GM13977 (cell line): ENCODE measurements at regions not wholly inside any gene's neighbourhood (a gene's known extent, or its start where the extent isn't known, plus 50 kb on each side); places are given as distances from the start of the nearest gene placed in this dataset.

ENCODE experiments used
- DNase-seq: peaks from one replicate; pipeline ENCODE4 v3.0.0; 2012; ENCODE audit warnings: low spot score
- CTCF ChIP-seq: IDR thresholded peaks from 2 replicates; pipeline ENCODE4 v1.5.1; 2012; ENCODE audit warnings: mild to moderate bottlenecking, control low read depth; ENCODE audit not compliant: insufficient read depth; ENCODE audit errors: extremely low read depth, missing control alignments
- in situ Hi-C: fragments of 300-500 bp; cut with MboI; formaldehyde crosslinking; loops from one replicate; pipeline ENCODE4 v1.12.0; 2022; ENCODE audit warnings: low sequenced_read_pairs, low pct_unique_long_range_greater_than_20kb, mixed read lengths, inconsistent platforms; ENCODE audit not compliant: unreplicated experiment

- TF ChIP-seq CTCF: no peak
- no peak for DNase-seq
- in situ Hi-C loops: no loop called here
Observed at GRCh38 chr2:177044671-177045070, 167.9 kb upstream of the HNRNPA3 start.

DNA sequence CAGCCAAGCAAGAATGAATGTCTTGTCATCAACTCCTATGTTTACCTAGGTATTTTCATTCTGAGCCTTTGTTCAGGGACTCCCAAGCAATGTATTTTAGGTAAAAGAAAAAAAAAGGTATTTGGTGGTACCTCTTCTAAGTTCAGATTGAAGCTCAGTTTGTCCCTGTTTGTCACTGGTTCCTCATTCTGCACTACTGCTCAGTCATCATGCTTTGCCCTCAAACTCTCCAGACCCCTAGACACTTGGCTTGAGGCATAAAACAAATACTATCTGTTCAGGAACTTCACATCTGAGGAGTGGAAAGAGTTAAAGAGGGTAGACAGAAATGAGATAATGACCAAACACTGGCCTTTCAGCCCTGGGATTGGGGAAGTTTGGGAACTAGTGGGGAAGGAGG is 163.6 kb upstream of the HNRNPA3 start:
- in situ Hi-C loops: no loop called here
- no peak for DNase-seq
- no peak for TF ChIP-seq CTCF

- DNase-seq: no peak
- no peak for TF ChIP-seq CTCF
- in situ Hi-C loops: no loop called here
Observed at GRCh38 chr2:177051278-177051677, 161.3 kb upstream of the HNRNPA3 start.

DNA sequence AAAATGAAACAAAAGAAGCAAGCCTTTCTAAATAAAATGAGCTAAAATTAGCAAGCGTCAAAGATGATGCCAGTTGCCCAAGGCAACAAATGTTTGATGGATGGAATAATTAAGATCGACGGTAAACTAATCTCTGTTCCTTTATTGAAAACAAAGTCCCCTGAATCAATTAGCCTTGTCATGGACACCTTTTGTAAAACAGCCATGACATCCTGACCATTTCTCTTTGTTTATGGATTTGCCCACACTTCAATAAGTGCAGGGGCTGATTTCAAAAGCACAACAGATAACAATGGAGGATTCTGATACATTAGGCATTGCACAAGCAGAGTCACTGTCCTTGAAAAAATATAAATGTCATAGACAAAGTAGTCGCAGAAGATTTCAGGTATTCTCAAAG is 160.1 kb upstream of the HNRNPA3 start:
- TF ChIP-seq CTCF: no peak
- in situ Hi-C loops: no loop called here
- no peak for DNase-seq

- no peak for DNase-seq
- TF ChIP-seq CTCF: no peak
- in situ Hi-C loops: no loop called here
Observed at GRCh38 chr2:177053038-177053437, 159.6 kb upstream of the HNRNPA3 start.

GRCh38 chr2:177053716-177054115 is 158.9 kb upstream of the HNRNPA3 start:
- DNase-seq: no peak
- in situ Hi-C loops: no loop called here
- no peak for TF ChIP-seq CTCF

GRCh38 chr2:177056481-177056929 is 156.1 kb upstream of the HNRNPA3 start:
- peak; percentile 9 for TF ChIP-seq CTCF
- in situ Hi-C loops: no loop called here
- no peak for DNase-seq
